ENCODE measurements at regions not wholly inside any gene's neighbourhood (a gene's known extent, or its start where the extent isn't known, plus 50 kb on each side); places are given as distances from the start of the nearest gene placed in this dataset.

DNA sequence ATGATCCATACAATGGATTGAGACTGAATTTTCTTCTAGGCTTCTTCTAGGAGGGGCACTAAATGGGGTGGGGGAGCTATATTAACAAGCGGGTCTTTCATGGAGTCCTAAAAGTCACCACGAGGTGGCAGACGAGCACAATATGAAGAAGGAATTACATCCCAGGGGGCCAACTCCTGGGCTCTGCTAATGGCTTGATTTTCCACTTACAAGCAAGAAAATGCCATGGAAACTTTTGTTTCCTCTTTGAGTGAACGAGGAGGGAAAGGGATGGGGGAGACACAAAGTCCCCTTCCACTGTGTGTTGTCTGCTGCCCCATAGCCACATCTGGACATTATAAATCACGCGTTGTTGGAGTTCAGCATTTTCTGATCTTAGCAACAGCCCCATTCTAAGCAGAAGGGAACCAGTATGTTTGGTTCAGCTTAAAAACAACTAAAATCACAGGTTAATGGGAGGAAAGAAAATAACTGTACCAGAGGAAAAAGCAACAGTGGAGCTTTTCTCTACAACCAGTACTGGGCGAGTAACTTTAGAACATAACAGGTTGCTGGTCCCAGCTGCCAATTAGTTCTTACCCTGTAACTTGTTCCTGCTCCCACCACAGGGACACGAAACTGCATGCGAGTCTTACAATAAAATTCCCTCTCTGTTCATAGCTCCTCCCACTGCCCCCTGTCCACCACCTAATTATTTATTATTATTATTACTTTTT lies 285.0 kb upstream of the PARD3B start:
- ChIA-PET CTCF (interaction anchor here (0.6 to 3.0 kb wide), 25 partner anchors 10 to 1461 kb away, joined by 3 to 27 read pairs (median 3); no protein-coding TSS in a partner anchor), POLR2A (no interaction called here)
- H3K27me3 Mint-ChIP-seq (ENCODE audit: low read depth), result no peaks in the 10 kb centered on the region
- no peak overlapping the region for H3K27ac Mint-ChIP-seq
- no peaks in the 10 kb centered on the region for H3K36me3 Mint-ChIP-seq
- peaks cover 42% of the 10 kb centered on the region for H3K4me1 Mint-ChIP-seq
- DNase-seq (ENCODE audit: low spot score), result peak; percentile 82
- TF ChIP-seq ZNF512 (CRISPR knock-in tag; IDR thresholded peaks at IDR 0.05; ENCODE audit: borderline replicate concordance) (no peak), ZNF263 (CRISPR knock-in tag; IDR thresholded peaks at IDR 0.05; ENCODE audit: low read depth) (peak; percentile 41; the same call in 1 of the 2 replicates)
- TF ChIP-seq, protein P1, sequence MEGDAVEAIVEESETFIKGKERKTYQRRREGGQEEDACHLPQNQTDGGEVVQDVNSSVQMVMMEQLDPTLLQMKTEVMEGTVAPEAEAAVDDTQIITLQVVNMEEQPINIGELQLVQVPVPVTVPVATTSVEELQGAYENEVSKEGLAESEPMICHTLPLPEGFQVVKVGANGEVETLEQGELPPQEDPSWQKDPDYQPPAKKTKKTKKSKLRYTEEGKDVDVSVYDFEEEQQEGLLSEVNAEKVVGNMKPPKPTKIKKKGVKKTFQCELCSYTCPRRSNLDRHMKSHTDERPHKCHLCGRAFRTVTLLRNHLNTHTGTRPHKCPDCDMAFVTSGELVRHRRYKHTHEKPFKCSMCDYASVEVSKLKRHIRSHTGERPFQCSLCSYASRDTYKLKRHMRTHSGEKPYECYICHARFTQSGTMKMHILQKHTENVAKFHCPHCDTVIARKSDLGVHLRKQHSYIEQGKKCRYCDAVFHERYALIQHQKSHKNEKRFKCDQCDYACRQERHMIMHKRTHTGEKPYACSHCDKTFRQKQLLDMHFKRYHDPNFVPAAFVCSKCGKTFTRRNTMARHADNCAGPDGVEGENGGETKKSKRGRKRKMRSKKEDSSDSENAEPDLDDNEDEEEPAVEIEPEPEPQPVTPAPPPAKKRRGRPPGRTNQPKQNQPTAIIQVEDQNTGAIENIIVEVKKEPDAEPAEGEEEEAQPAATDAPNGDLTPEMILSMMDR (IDR thresholded peaks at IDR 0.05), result peak; percentile 51
- H3K4me3 Mint-ChIP-seq, result no peak overlapping the region
- peak; percentile 74 for ATAC-seq
- no peaks in the 10 kb centered on the region for H3K9me3 Mint-ChIP-seq

GRCh38 chr2:204260901-204261300 lies 284.4 kb upstream of the PARD3B start:
- CTCF ChIA-PET, result interaction anchor here (0.6 to 3.0 kb wide), 15 partner anchors 10 to 1460 kb away, joined by 3 to 27 read pairs (median 6); no protein-coding TSS in a partner anchor
- DNase-seq (ENCODE audit: low spot score) (no peak), ATAC-seq (no peak)
- peaks cover 45% of the 10 kb centered on the region for H3K4me1 Mint-ChIP-seq
- no peak overlapping the region for H3K4me3 Mint-ChIP-seq
- POLR2A ChIA-PET, result no interaction called here
- no peak overlapping the region for H3K27ac Mint-ChIP-seq
- H3K36me3 Mint-ChIP-seq, result no peaks in the 10 kb centered on the region
- no peaks in the 10 kb centered on the region for H3K27me3 Mint-ChIP-seq (ENCODE audit: low read depth)
- no peaks in the 10 kb centered on the region for H3K9me3 Mint-ChIP-seq
- no peak for TF ChIP-seq AFF4 (CRISPR knock-in tag; IDR thresholded peaks at IDR 0.05; ENCODE audit: borderline replicate concordance)
- TF ChIP-seq PRRX2 (CRISPR knock-in tag; IDR thresholded peaks at IDR 0.05), result no peak
- no peak for TF ChIP-seq MYBL2 (CRISPR knock-in tag; IDR thresholded peaks at IDR 0.05)
- TF ChIP-seq ZBTB21 (CRISPR knock-in tag; IDR thresholded peaks at IDR 0.05; ENCODE audit: borderline replicate concordance), result no peak
- no peak for TF ChIP-seq ZNF532 (CRISPR knock-in tag; IDR thresholded peaks at IDR 0.05; ENCODE audit: borderline replicate concordance)
- TF ChIP-seq ZNF232 (CRISPR knock-in tag; IDR thresholded peaks at IDR 0.05), result no peak
- TF ChIP-seq NR3C1 (CRISPR knock-in tag; conservative IDR thresholded peaks at IDR 0.05; ENCODE audit: low read depth), result no peak
- TF ChIP-seq ZNF425 (CRISPR knock-in tag; conservative IDR thresholded peaks at IDR 0.05), result no peak
- TF ChIP-seq NR1H2 (CRISPR knock-in tag; IDR thresholded peaks at IDR 0.05), result no peak
- TF ChIP-seq, protein P1 (IDR thresholded peaks at IDR 0.05), result no peak
- no peak for TF ChIP-seq ZNF138 (CRISPR knock-in tag; conservative IDR thresholded peaks at IDR 0.05)
- no peak for TF ChIP-seq TCF7 (CRISPR knock-in tag; IDR thresholded peaks at IDR 0.05; ENCODE audit: low read depth)
- no peak for TF ChIP-seq ZNF671 (CRISPR knock-in tag; IDR thresholded peaks at IDR 0.05)
- no peak for TF ChIP-seq RELA (CRISPR knock-in tag; IDR thresholded peaks at IDR 0.05; ENCODE audit: borderline replicate concordance)
- no peak for TF ChIP-seq NFATC4 (CRISPR knock-in tag; IDR thresholded peaks at IDR 0.05)
- TF ChIP-seq OVOL2 (CRISPR knock-in tag; IDR thresholded peaks at IDR 0.05; ENCODE audit: borderline replicate concordance), result no peak
